COLO829 (cell line): ENCODE measurements at regions not wholly inside any gene's neighbourhood (a gene's known extent, or its start where the extent isn't known, plus 50 kb on each side); places are given as distances from the start of the nearest gene placed in this dataset.

Experiments used
- DNase-seq: peaks from one replicate; pipeline ENCODE4 v3.0.0; 2012; ENCODE audit warnings: low spot score

GRCh38 chr6:166774770-166775169 lies 147.7 kb upstream of the RPS6KA2 start:
- no peak for DNase-seq

GRCh38 chr6:166774292-166774691 lies 147.2 kb upstream of the RPS6KA2 start:
- DNase-seq, result no peak

GRCh38 chr6:166772518-166772917 lies 145.5 kb upstream of the RPS6KA2 start:
- no peak for DNase-seq

- no peak for DNase-seq
Observed at GRCh38 chr6:166771701-166772100, 144.7 kb upstream of the RPS6KA2 start.

- no peak for DNase-seq
Observed at GRCh38 chr6:166770216-166771116, 143.4 kb upstream of the RPS6KA2 start.

GRCh38 chr6:166769648-166770047 lies 142.6 kb upstream of the RPS6KA2 start:
- no peak for DNase-seq

GRCh38 chr6:166768761-166769160 lies 141.7 kb upstream of the RPS6KA2 start:
- DNase-seq, result no peak

GRCh38 chr6:166767230-166767629 lies 140.2 kb upstream of the RPS6KA2 start:
- no peak for DNase-seq

- no peak for DNase-seq
Observed at GRCh38 chr6:166766769-166767168, 139.7 kb upstream of the RPS6KA2 start.

GRCh38 chr6:166765234-166765541 lies 138.1 kb upstream of the RPS6KA2 start:
- no peak for DNase-seq

- DNase-seq, result no peak
Observed at GRCh38 chr6:166764473-166765233, 137.6 kb upstream of the RPS6KA2 start.

- no peak for DNase-seq
Observed at GRCh38 chr6:166763606-166764472, 136.8 kb upstream of the RPS6KA2 start.

GRCh38 chr6:166761801-166762200 lies 134.8 kb upstream of the RPS6KA2 start:
- no peak for DNase-seq

GRCh38 chr6:166760288-166760687 lies 133.2 kb upstream of the RPS6KA2 start:
- DNase-seq, result no peak

GRCh38 chr6:166758136-166758704 lies 131.2 kb upstream of the RPS6KA2 start:
- no peak for DNase-seq

GRCh38 chr6:166757232-166758135 lies 130.4 kb upstream of the RPS6KA2 start:
- no peak for DNase-seq

GRCh38 chr6:166754218-166755030 lies 127.4 kb upstream of the RPS6KA2 start:
- DNase-seq, result no peak

- DNase-seq, result no peak
Observed at GRCh38 chr6:166752928-166753721, 126.1 kb upstream of the RPS6KA2 start.

- no peak for DNase-seq
Observed at GRCh38 chr6:166752097-166752496, 125.0 kb upstream of the RPS6KA2 start.
